GM12878 (cell line): ENCODE measurements at regions not wholly inside any gene's neighbourhood (a gene's known extent, or its start where the extent isn't known, plus 50 kb on each side); places are given as distances from the start of the nearest gene placed in this dataset.

Experiments
- ATAC-seq: fragments of 200-7000 bp; cut with Tn5 transposase; 3 replicates; pipeline ENCODE4 v1.9.1; 2020; ENCODE audit warnings: mild to moderate bottlenecking, moderate library complexity
- BruUV-seq: library from RNA; stranded (reverse); fragments of 400-500 nt; replicated peaks from 2 replicates; lab custom pipeline; 2021; lab: Mats Ljungman, UMichigan
- CTCF ChIA-PET: fragments of 300-600 bp; sonication (Branson Sonifier 250); formaldehyde crosslinking; extraction: SDS; loops from one replicate; lab custom pipeline; 2021; ENCODE audit warnings: inconsistent platforms; lab: Yijun Ruan, JAX
- POLR2A ChIA-PET: fragments of 350-600 bp; formaldehyde crosslinking; extraction: SDS; loops from one replicate; lab custom pipeline; 2021; ENCODE audit warnings: inconsistent platforms; lab: Charles Lee
- RAD21 ChIA-PET: fragments of 300-600 bp; sonication (Branson Sonifier 250); formaldehyde crosslinking; loops from one replicate; lab custom pipeline; 2023; ENCODE audit warnings: antibody characterized with exemption; ENCODE audit not compliant: unreplicated experiment; lab: Charles Lee
- SMC1A ChIA-PET: fragments of 300-600 bp; sonication (Branson Sonifier 250); formaldehyde crosslinking; loops from one replicate; lab custom pipeline; 2023; ENCODE audit not compliant: unreplicated experiment, uncharacterized antibody; lab: Charles Lee
- DNase-seq: peaks from one replicate; pipeline ENCODE4 v3.0.0-alpha.2; 2011; ENCODE audit warnings: low read depth, low spot score
- FAIRE-seq: peaks from 3 replicates; lab custom pipeline; 2011; peaks lifted over from hg19 to GRCh38; lab: Jason Lieb, UNC
- H2AFZ ChIP-seq: 2 replicates; pipeline ENCODE4 v1.6.0; 2011; ENCODE audit warnings: low read depth, low read length, control low read depth; ENCODE audit not compliant: control insufficient read depth
- H3K27ac ChIP-seq: 2 replicates; pipeline ENCODE4 v1.5.1; 2011; ENCODE audit warnings: control low read depth; ENCODE audit not compliant: control insufficient read depth, insufficient read depth
- H3K27me3 ChIP-seq, 2 experiments: replicated peaks in 1 of 2; 2 replicates each; pipeline versions ENCODE4 v1.6.0 to v1.6.1; 2011; ENCODE audit warnings: low read length in 1 of 2; ENCODE audit not compliant: control insufficient read depth in 2 of 2, insufficient read depth in 2 of 2
- H3K36me3 ChIP-seq, 2 experiments: 2 replicates each; pipeline ENCODE4 v1.5.1; 2011; ENCODE audit warnings: low read length in 1 of 2; ENCODE audit not compliant: control insufficient read depth in 2 of 2, insufficient read depth in 2 of 2
- H3K4me1 ChIP-seq: 2 replicates; pipeline ENCODE4 v1.6.1; 2011; ENCODE audit warnings: mild to moderate bottlenecking, low read length, moderate library complexity, mixed read lengths; ENCODE audit not compliant: control insufficient read depth, insufficient read depth
- H3K4me2 ChIP-seq: 2 replicates; pipeline ENCODE4 v1.6.0; 2011; ENCODE audit warnings: control low read depth; ENCODE audit not compliant: control insufficient read depth, insufficient read depth
- H3K4me3 ChIP-seq: fragments of 200-600 bp; sonication (generic); 2 replicates; pipeline ENCODE4 v1.5.1; 2016
- H3K79me2 ChIP-seq: 2 replicates; pipeline ENCODE4 v1.6.0; 2011; ENCODE audit warnings: low read length; ENCODE audit not compliant: control insufficient read depth, insufficient read depth
- H3K9ac ChIP-seq: 2 replicates; pipeline ENCODE4 v1.8.0; 2011; ENCODE audit warnings: low read length, control low read depth, mixed read lengths; ENCODE audit not compliant: control insufficient read depth, insufficient read depth
- H3K9me3 ChIP-seq: replicated peaks from 3 replicates; pipeline ENCODE4 v1.5.1; 2011; ENCODE audit warnings: mild to moderate bottlenecking, low read length; ENCODE audit not compliant: control insufficient read depth, insufficient read depth
- H4K20me1 ChIP-seq: 2 replicates; pipeline ENCODE4 v1.6.0; 2011; ENCODE audit not compliant: control insufficient read depth, insufficient read depth
- BRCA1 ChIP-seq: IDR thresholded peaks from 2 replicates; pipeline ENCODE4 v1.6.1; 2011; ENCODE audit warnings: low read depth, low read length, improper control_type of control experiment
- CHD4 ChIP-seq: fragments of 200-600 bp; sonication (generic); IDR thresholded peaks from 2 replicates; pipeline ENCODE4 v1.6.1; 2016; ENCODE audit warnings: mild to moderate bottlenecking
- CREB1 ChIP-seq: IDR thresholded peaks from 2 replicates; pipeline ENCODE4 v1.6.1; 2012; ENCODE audit warnings: low read depth, mild to moderate bottlenecking, inconsistent platforms
- IRF4 ChIP-seq: IDR thresholded peaks from 2 replicates; pipeline ENCODE4 v1.6.1; 2011; ENCODE audit warnings: low read depth, low read length
- MYC ChIP-seq: IDR thresholded peaks from 2 replicates; pipeline ENCODE4 v1.6.1; 2011; ENCODE audit warnings: mild to moderate bottlenecking, low read length, moderate library complexity, inconsistent platforms; ENCODE audit not compliant: insufficient read depth, insufficient replicate concordance, insufficient read length, severe bottlenecking
- POLR2A ChIP-seq: IDR thresholded peaks from 2 replicates; pipeline ENCODE4 v1.6.1; 2011; ENCODE audit warnings: low read depth, mild to moderate bottlenecking, low read length
- SUZ12 ChIP-seq: fragments of 200-600 bp; sonication (generic); IDR thresholded peaks from one replicate; pipeline ENCODE4 v1.6.1; 2018; ENCODE audit warnings: antibody characterized with exemption, mild to moderate bottlenecking; ENCODE audit not compliant: unreplicated experiment
- ZBED1 ChIP-seq: IDR thresholded peaks from 2 replicates; pipeline ENCODE4 v1.6.1; 2016; ENCODE audit warnings: borderline replicate concordance
- ZSCAN29 ChIP-seq: fragments of 450-650 bp; IDR thresholded peaks from 2 replicates; pipeline ENCODE4 v1.6.1; 2017; ENCODE audit warnings: mild to moderate bottlenecking, moderate library complexity
- WGBS: methylation state at CpG from one replicate; pipeline ENCODE4 v1.1.6; 2016; ENCODE audit warnings: low lambda C conversion rate; ENCODE audit not compliant: insufficient replicate concordance, insufficient coverage; ENCODE audit errors: missing lambda C conversion rate; 5-methylcytosine and 5-hydroxymethylcytosine counted together
- in situ Hi-C: fragments of 300-500 bp; cut with MboI; formaldehyde crosslinking; loops from 9 replicates; pipeline ENCODE4 v1.14.3; 2018; ENCODE audit warnings: mixed read lengths
- intact Hi-C: fragments of 100-400 bp; cut with micrococcal nuclease; formaldehyde crosslinking; loops from one replicate; pipeline ENCODE4 v1.14.2; 2022; ENCODE audit not compliant: unreplicated experiment
- TF ChIP-seq, protein P1 (sequence below): fragments of 450-650 bp; IDR thresholded peaks from 2 replicates; pipeline ENCODE4 v1.6.1; 2017; ENCODE audit warnings: borderline replicate concordance
- TF ChIP-seq, protein P2 (sequence below): fragments of 450-650 bp; IDR thresholded peaks from 2 replicates; pipeline ENCODE4 v1.6.1; 2017; ENCODE audit warnings: mild to moderate bottlenecking, moderate library complexity
- TF ChIP-seq, protein P3 (sequence below): fragments of 150-350 bp; IDR thresholded peaks from 2 replicates; pipeline ENCODE4 v1.6.1; 2014; ENCODE audit warnings: mild to moderate bottlenecking, low read depth, low read length

DNA sequence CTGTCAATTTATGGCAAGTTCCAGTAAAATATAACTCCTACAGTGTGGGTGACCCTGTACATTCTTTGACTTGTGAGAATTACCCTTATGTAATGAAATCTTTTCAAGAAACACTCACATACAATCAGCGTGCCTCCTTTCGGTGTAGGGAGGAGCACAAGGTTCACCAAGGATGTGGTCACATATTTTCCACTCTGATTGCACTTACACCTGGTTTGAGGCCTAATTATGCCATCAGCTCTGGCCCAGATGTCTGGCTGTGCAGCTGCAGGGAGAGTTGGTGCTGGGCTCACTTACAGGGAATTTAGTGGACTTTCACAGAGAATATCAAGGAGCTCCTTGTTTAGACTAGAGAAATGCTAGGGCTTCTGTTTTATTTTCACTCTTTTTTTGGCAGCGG is 146.0 kb upstream of the STEAP4 start:
- H3K36me3 ChIP-seq, result no peaks in the 10 kb centered on the region
- no peak overlapping the region for H2AFZ ChIP-seq
- no peak overlapping the region for H3K27ac ChIP-seq
- H3K27me3 ChIP-seq, result no peaks in the 10 kb centered on the region
- H3K9me3 ChIP-seq, result no peaks in the 10 kb centered on the region
- no peak overlapping the region for H3K9ac ChIP-seq
- TF ChIP-seq, protein P1, sequence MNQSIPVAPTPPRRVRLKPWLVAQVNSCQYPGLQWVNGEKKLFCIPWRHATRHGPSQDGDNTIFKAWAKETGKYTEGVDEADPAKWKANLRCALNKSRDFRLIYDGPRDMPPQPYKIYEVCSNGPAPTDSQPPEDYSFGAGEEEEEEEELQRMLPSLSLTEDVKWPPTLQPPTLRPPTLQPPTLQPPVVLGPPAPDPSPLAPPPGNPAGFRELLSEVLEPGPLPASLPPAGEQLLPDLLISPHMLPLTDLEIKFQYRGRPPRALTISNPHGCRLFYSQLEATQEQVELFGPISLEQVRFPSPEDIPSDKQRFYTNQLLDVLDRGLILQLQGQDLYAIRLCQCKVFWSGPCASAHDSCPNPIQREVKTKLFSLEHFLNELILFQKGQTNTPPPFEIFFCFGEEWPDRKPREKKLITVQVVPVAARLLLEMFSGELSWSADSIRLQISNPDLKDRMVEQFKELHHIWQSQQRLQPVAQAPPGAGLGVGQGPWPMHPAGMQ, result no peak
- TF ChIP-seq SUZ12 (no peak), ZBED1 (no peak), CHD4 (no peak), CREB1 (no peak), BRCA1 (no peak), ZSCAN29 (no peak), MYC (no peak), IRF4 (no peak), POLR2A (no peak)
- TF ChIP-seq, protein P2, sequence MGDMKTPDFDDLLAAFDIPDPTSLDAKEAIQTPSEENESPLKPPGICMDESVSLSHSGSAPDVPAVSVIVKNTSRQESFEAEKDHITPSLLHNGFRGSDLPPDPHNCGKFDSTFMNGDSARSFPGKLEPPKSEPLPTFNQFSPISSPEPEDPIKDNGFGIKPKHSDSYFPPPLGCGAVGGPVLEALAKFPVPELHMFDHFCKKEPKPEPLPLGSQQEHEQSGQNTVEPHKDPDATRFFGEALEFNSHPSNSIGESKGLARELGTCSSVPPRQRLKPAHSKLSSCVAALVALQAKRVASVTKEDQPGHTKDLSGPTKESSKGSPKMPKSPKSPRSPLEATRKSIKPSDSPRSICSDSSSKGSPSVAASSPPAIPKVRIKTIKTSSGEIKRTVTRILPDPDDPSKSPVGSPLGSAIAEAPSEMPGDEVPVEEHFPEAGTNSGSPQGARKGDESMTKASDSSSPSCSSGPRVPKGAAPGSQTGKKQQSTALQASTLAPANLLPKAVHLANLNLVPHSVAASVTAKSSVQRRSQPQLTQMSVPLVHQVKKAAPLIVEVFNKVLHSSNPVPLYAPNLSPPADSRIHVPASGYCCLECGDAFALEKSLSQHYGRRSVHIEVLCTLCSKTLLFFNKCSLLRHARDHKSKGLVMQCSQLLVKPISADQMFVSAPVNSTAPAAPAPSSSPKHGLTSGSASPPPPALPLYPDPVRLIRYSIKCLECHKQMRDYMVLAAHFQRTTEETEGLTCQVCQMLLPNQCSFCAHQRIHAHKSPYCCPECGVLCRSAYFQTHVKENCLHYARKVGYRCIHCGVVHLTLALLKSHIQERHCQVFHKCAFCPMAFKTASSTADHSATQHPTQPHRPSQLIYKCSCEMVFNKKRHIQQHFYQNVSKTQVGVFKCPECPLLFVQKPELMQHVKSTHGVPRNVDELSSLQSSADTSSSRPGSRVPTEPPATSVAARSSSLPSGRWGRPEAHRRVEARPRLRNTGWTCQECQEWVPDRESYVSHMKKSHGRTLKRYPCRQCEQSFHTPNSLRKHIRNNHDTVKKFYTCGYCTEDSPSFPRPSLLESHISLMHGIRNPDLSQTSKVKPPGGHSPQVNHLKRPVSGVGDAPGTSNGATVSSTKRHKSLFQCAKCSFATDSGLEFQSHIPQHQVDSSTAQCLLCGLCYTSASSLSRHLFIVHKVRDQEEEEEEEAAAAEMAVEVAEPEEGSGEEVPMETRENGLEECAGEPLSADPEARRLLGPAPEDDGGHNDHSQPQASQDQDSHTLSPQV, result no peak
- TF ChIP-seq, protein P3, sequence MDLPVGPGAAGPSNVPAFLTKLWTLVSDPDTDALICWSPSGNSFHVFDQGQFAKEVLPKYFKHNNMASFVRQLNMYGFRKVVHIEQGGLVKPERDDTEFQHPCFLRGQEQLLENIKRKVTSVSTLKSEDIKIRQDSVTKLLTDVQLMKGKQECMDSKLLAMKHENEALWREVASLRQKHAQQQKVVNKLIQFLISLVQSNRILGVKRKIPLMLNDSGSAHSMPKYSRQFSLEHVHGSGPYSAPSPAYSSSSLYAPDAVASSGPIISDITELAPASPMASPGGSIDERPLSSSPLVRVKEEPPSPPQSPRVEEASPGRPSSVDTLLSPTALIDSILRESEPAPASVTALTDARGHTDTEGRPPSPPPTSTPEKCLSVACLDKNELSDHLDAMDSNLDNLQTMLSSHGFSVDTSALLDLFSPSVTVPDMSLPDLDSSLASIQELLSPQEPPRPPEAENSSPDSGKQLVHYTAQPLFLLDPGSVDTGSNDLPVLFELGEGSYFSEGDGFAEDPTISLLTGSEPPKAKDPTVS, result no peak
- TF ChIP-seq, all 136 proteins: peak for 0
- ChIA-PET CTCF (no interaction called here), RAD21 (no interaction called here), SMC1A (interaction anchor here (0.9 kb wide), 1 partner anchor 55 kb away, joined by 3 read pairs; no protein-coding TSS in a partner anchor), POLR2A (no interaction called here)
- no peak overlapping the region for H3K4me2 ChIP-seq
- intact Hi-C loops (no loop called here), in situ Hi-C loops (no loop called here)
- 35% methylated on average over 3 of the region's 3 CpGs for WGBS
- no TSS peak for BruUV-seq
- H3K4me1 ChIP-seq, result no peaks in the 10 kb centered on the region
- ATAC-seq, result peak; percentile 84
- DNase-seq, result no peak
- FAIRE-seq, result no peak
- H4K20me1 ChIP-seq, result no peaks in the 10 kb centered on the region
- H3K4me3 ChIP-seq, result no peak overlapping the region
- H3K79me2 ChIP-seq, result no peaks in the 10 kb centered on the region
